HEK293 (cell line): ENCODE measurements at regions not wholly inside any gene's neighbourhood (a gene's known extent, or its start where the extent isn't known, plus 50 kb on each side); places are given as distances from the start of the nearest gene placed in this dataset.

ENCODE experiments used
- CTCF ChIA-PET: fragments of 350-600 bp; formaldehyde crosslinking; extraction: SDS; loops from one replicate; lab custom pipeline; 2021; ENCODE audit warnings: antibody characterized with exemption; lab: Yijun Ruan, JAX
- POLR2A ChIA-PET: fragments of 300-600 bp; formaldehyde crosslinking; extraction: SDS; loops from one replicate; lab custom pipeline; 2020; ENCODE audit warnings: antibody characterized with exemption, inconsistent platforms; lab: Yijun Ruan, JAX
- H3K27ac ChIP-seq: fragments of 200-500 bp; sonication (Bioruptor generic); 2 replicates; pipeline ENCODE4 v1.5.1; 2014; ENCODE audit warnings: low read depth, low read length, control low read depth, inconsistent platforms; ENCODE audit errors: extremely low read depth
- H3K36me3 ChIP-seq, 2 experiments: fragments of 200-500 bp in 1 of 2; sonication (Bioruptor generic) in 1 of 2; 1 replicate in 1 of 2; 2 replicates in 1 of 2; pipeline ENCODE4 v1.5.1; 2014 to 2017; ENCODE audit warnings: inconsistent platforms in 2 of 2, low read length in 2 of 2; ENCODE audit not compliant: control insufficient read depth in 2 of 2, insufficient read depth in 1 of 2
- H3K4me1 ChIP-seq: fragments of 200-500 bp; sonication (Bioruptor generic); 2 replicates; pipeline ENCODE4 v1.5.1; 2014; ENCODE audit warnings: mild to moderate bottlenecking, low read length, inconsistent platforms; ENCODE audit not compliant: control insufficient read depth, insufficient read depth
- H3K4me3 ChIP-seq: 2 replicates; pipeline ENCODE4 v1.5.1; 2011; ENCODE audit warnings: low read depth, mild to moderate bottlenecking, control low read depth, low read length, moderate library complexity
- H3K9me3 ChIP-seq: fragments of 200-500 bp; sonication (Bioruptor generic); 2 replicates; pipeline ENCODE4 v1.5.1; 2014; ENCODE audit warnings: low read depth, low read length, inconsistent platforms; ENCODE audit not compliant: control insufficient read depth, insufficient read depth
- SCRT1 ChIP-seq: fragments of 450-650 bp; formaldehyde crosslinking; IDR thresholded peaks from 2 replicates; pipeline ENCODE4 v1.5.1; 2016; ENCODE audit warnings: missing biosample characterization, missing genetic modification characterization, borderline replicate concordance
- SETDB1 ChIP-seq: IDR thresholded peaks from one replicate; pipeline ENCODE4 v1.6.1; 2017; ENCODE audit warnings: mild to moderate bottlenecking, low read length, moderate library complexity, mixed read lengths; ENCODE audit not compliant: insufficient read length
- WT1 ChIP-seq: fragments of 450-650 bp; formaldehyde crosslinking; IDR thresholded peaks from 2 replicates; pipeline ENCODE4 v1.5.1; 2016; ENCODE audit warnings: missing biosample characterization, missing genetic modification characterization
- ZNF221 ChIP-seq: fragments of 450-650 bp; formaldehyde crosslinking; IDR thresholded peaks from 2 replicates; pipeline ENCODE4 v1.5.1; 2017; ENCODE audit warnings: missing biosample characterization, missing genetic modification characterization, borderline replicate concordance
- ZNF324 ChIP-seq: fragments of 450-650 bp; formaldehyde crosslinking; IDR thresholded peaks from 2 replicates; pipeline ENCODE4 v1.5.1; 2016; ENCODE audit warnings: missing biosample characterization, missing genetic modification characterization
- ZNF394 ChIP-seq: fragments of 450-650 bp; formaldehyde crosslinking; IDR thresholded peaks from 2 replicates; pipeline ENCODE4 v1.5.1; 2016; ENCODE audit warnings: missing biosample characterization, missing genetic modification characterization, mild to moderate bottlenecking, moderate library complexity, borderline replicate concordance
- ZNF426 ChIP-seq: fragments of 450-650 bp; formaldehyde crosslinking; IDR thresholded peaks from 2 replicates; pipeline ENCODE4 v1.5.1; 2017; ENCODE audit warnings: missing biosample characterization, missing genetic modification characterization, mild to moderate bottlenecking, inconsistent platforms, moderate library complexity
- ZNF585B ChIP-seq: fragments of 450-650 bp; formaldehyde crosslinking; IDR thresholded peaks from 2 replicates; pipeline ENCODE4 v1.5.1; 2016; ENCODE audit warnings: missing biosample characterization, missing genetic modification characterization
- ZNF610 ChIP-seq: fragments of 450-650 bp; formaldehyde crosslinking; IDR thresholded peaks from 2 replicates; pipeline ENCODE4 v1.5.1; 2016; ENCODE audit warnings: missing biosample characterization, missing genetic modification characterization, borderline replicate concordance
- ZSCAN23 ChIP-seq: fragments of 450-650 bp; formaldehyde crosslinking; IDR thresholded peaks from 2 replicates; pipeline ENCODE4 v1.5.1; 2016; ENCODE audit warnings: missing biosample characterization, missing genetic modification characterization
- TF ChIP-seq, protein P1 (sequence below): fragments of 450-650 bp; formaldehyde crosslinking; IDR thresholded peaks from 2 replicates; pipeline ENCODE4 v1.5.1; 2016; ENCODE audit warnings: missing biosample characterization, missing genetic modification characterization
- TF ChIP-seq, protein P2 (sequence below): fragments of 450-650 bp; formaldehyde crosslinking; IDR thresholded peaks from 2 replicates; pipeline ENCODE4 v1.5.1; 2016; ENCODE audit warnings: missing biosample characterization, missing genetic modification characterization
- TF ChIP-seq, protein P3 (sequence below): fragments of 450-650 bp; formaldehyde crosslinking; IDR thresholded peaks from 2 replicates; pipeline ENCODE4 v1.5.1; 2017; ENCODE audit warnings: missing biosample characterization, missing genetic modification characterization
- TF ChIP-seq, protein P4 (sequence below): fragments of 450-650 bp; formaldehyde crosslinking; IDR thresholded peaks from 2 replicates; pipeline ENCODE4 v1.5.1; 2016; ENCODE audit warnings: missing biosample characterization, missing genetic modification characterization, borderline replicate concordance
- TF ChIP-seq, protein P5 (sequence below): fragments of 450-650 bp; formaldehyde crosslinking; IDR thresholded peaks from 2 replicates; pipeline ENCODE4 v1.5.1; 2016; ENCODE audit warnings: missing biosample characterization, missing genetic modification characterization, borderline replicate concordance

DNA sequence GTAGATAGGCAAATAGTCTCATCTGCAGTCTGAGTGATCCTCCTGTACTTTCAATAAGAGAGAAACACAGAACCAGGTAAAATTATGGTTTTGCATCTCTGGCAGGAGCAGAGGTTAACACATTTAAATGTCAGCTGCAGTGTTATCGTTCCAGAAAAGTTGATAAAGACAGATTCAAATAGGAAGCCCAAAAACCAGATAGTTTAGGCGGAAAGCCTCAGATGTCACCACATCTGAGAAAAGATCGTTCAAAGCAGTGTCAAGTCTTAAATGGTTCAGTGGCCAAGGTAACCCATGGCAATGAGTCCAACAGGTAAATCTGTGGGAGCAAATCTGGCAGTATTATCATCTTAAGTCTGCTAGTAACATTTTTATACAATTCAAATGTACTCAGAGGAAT lies 542.1 kb upstream of the MEF2C start (continued):
- TF ChIP-seq, protein P1, sequence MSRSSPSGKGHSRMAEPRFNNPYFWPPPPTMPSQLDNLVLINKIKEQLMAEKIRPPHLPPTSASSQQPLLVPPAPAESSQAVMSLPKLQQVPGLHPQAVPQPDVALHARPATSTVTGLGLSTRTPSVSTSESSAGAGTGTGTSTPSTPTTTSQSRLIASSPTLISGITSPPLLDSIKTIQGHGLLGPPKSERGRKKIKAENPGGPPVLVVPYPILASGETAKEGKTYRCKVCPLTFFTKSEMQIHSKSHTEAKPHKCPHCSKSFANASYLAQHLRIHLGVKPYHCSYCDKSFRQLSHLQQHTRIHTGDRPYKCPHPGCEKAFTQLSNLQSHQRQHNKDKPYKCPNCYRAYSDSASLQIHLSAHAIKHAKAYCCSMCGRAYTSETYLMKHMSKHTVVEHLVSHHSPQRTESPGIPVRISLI (tag by site-specific recombination), result no peak

DNA sequence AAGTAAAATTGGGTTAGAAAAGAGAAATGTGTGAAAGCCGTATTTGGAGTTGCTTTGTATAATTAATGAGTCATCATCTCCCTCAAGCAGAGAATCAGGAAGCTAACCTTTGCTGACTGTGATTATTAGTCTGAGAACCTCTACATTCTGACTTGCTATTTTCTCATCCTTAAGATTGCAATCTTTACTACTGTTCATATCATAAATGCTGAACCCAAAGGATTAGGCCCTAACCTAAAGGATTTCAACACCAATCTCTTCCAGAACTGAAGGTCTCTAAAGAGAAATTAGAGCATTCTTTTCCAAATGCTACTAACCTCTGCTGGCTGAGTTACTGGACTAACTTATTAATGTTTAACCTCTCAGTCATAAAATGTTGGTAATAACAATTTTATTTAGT lies 538.1 kb upstream of the MEF2C start:
- Histone ChIP-seq H3K27ac (no peak overlapping the region), H3K4me3 (no peak overlapping the region), H3K9me3 (no peaks in the 10 kb centered on the region), H3K4me1 (no peaks in the 10 kb centered on the region), H3K36me3 (no peaks in the 10 kb centered on the region)
- CTCF ChIA-PET, result no interaction called here
- no peak for TF ChIP-seq ZNF585B (tag by site-specific recombination)
- TF ChIP-seq ZSCAN23 (tag by site-specific recombination), result no peak
- no peak for TF ChIP-seq ZNF221 (tag by site-specific recombination)
- no peak for TF ChIP-seq SCRT1
- TF ChIP-seq, protein P2, sequence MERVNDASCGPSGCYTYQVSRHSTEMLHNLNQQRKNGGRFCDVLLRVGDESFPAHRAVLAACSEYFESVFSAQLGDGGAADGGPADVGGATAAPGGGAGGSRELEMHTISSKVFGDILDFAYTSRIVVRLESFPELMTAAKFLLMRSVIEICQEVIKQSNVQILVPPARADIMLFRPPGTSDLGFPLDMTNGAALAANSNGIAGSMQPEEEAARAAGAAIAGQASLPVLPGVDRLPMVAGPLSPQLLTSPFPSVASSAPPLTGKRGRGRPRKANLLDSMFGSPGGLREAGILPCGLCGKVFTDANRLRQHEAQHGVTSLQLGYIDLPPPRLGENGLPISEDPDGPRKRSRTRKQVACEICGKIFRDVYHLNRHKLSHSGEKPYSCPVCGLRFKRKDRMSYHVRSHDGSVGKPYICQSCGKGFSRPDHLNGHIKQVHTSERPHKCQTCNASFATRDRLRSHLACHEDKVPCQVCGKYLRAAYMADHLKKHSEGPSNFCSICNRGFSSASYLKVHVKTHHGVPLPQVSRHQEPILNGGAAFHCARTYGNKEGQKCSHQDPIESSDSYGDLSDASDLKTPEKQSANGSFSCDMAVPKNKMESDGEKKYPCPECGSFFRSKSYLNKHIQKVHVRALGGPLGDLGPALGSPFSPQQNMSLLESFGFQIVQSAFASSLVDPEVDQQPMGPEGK (tag by site-specific recombination), result no peak
- no peak for TF ChIP-seq ZNF426 (tag by site-specific recombination)
- TF ChIP-seq, protein P3, sequence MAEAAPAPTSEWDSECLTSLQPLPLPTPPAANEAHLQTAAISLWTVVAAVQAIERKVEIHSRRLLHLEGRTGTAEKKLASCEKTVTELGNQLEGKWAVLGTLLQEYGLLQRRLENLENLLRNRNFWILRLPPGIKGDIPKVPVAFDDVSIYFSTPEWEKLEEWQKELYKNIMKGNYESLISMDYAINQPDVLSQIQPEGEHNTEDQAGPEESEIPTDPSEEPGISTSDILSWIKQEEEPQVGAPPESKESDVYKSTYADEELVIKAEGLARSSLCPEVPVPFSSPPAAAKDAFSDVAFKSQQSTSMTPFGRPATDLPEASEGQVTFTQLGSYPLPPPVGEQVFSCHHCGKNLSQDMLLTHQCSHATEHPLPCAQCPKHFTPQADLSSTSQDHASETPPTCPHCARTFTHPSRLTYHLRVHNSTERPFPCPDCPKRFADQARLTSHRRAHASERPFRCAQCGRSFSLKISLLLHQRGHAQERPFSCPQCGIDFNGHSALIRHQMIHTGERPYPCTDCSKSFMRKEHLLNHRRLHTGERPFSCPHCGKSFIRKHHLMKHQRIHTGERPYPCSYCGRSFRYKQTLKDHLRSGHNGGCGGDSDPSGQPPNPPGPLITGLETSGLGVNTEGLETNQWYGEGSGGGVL (tag by site-specific recombination), result no peak
- TF ChIP-seq WT1 (tag by site-specific recombination), result no peak
- no peak for TF ChIP-seq SETDB1
- TF ChIP-seq ZNF324 (tag by site-specific recombination), result no peak
- TF ChIP-seq, protein P4, sequence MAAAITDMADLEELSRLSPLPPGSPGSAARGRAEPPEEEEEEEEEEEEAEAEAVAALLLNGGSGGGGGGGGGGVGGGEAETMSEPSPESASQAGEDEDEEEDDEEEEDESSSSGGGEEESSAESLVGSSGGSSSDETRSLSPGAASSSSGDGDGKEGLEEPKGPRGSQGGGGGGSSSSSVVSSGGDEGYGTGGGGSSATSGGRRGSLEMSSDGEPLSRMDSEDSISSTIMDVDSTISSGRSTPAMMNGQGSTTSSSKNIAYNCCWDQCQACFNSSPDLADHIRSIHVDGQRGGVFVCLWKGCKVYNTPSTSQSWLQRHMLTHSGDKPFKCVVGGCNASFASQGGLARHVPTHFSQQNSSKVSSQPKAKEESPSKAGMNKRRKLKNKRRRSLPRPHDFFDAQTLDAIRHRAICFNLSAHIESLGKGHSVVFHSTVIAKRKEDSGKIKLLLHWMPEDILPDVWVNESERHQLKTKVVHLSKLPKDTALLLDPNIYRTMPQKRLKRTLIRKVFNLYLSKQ (tag by site-specific recombination), result no peak
- TF ChIP-seq ZNF610 (tag by site-specific recombination), result no peak
- TF ChIP-seq, protein P5, sequence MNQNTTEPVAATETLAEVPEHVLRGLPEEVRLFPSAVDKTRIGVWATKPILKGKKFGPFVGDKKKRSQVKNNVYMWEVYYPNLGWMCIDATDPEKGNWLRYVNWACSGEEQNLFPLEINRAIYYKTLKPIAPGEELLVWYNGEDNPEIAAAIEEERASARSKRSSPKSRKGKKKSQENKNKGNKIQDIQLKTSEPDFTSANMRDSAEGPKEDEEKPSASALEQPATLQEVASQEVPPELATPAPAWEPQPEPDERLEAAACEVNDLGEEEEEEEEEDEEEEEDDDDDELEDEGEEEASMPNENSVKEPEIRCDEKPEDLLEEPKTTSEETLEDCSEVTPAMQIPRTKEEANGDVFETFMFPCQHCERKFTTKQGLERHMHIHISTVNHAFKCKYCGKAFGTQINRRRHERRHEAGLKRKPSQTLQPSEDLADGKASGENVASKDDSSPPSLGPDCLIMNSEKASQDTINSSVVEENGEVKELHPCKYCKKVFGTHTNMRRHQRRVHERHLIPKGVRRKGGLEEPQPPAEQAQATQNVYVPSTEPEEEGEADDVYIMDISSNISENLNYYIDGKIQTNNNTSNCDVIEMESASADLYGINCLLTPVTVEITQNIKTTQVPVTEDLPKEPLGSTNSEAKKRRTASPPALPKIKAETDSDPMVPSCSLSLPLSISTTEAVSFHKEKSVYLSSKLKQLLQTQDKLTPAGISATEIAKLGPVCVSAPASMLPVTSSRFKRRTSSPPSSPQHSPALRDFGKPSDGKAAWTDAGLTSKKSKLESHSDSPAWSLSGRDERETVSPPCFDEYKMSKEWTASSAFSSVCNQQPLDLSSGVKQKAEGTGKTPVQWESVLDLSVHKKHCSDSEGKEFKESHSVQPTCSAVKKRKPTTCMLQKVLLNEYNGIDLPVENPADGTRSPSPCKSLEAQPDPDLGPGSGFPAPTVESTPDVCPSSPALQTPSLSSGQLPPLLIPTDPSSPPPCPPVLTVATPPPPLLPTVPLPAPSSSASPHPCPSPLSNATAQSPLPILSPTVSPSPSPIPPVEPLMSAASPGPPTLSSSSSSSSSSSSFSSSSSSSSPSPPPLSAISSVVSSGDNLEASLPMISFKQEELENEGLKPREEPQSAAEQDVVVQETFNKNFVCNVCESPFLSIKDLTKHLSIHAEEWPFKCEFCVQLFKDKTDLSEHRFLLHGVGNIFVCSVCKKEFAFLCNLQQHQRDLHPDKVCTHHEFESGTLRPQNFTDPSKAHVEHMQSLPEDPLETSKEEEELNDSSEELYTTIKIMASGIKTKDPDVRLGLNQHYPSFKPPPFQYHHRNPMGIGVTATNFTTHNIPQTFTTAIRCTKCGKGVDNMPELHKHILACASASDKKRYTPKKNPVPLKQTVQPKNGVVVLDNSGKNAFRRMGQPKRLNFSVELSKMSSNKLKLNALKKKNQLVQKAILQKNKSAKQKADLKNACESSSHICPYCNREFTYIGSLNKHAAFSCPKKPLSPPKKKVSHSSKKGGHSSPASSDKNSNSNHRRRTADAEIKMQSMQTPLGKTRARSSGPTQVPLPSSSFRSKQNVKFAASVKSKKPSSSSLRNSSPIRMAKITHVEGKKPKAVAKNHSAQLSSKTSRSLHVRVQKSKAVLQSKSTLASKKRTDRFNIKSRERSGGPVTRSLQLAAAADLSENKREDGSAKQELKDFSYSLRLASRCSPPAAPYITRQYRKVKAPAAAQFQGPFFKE, result no peak
- no peak for TF ChIP-seq ZNF394 (tag by site-specific recombination)
- POLR2A ChIA-PET, result no interaction called here
